GM12865 (cell line): ENCODE measurements at regions not wholly inside any gene's neighbourhood (a gene's known extent, or its start where the extent isn't known, plus 50 kb on each side); places are given as distances from the start of the nearest gene placed in this dataset.
"Not testable (repeated sequence)": the region's sequence is repeated elsewhere in the genome, so short reads cannot be mapped to it uniquely, and the experiment has no call there.

ENCODE experiments used
- DNase-seq: peaks from one replicate; pipeline ENCODE4 v3.0.0; 2010; ENCODE audit warnings: low read depth
- H3K4me3 ChIP-seq: 2 replicates; pipeline ENCODE4 v1.5.1; 2011; ENCODE audit warnings: mild to moderate bottlenecking, low read depth, low read length, control low read depth
- TF ChIP-seq, protein P1 (sequence below): IDR thresholded peaks from 2 replicates; pipeline ENCODE4 v1.5.1; 2011; ENCODE audit warnings: low read length, control low read depth, low read depth, inconsistent platforms; ENCODE audit not compliant: insufficient read depth; ENCODE audit errors: missing control alignments

DNA sequence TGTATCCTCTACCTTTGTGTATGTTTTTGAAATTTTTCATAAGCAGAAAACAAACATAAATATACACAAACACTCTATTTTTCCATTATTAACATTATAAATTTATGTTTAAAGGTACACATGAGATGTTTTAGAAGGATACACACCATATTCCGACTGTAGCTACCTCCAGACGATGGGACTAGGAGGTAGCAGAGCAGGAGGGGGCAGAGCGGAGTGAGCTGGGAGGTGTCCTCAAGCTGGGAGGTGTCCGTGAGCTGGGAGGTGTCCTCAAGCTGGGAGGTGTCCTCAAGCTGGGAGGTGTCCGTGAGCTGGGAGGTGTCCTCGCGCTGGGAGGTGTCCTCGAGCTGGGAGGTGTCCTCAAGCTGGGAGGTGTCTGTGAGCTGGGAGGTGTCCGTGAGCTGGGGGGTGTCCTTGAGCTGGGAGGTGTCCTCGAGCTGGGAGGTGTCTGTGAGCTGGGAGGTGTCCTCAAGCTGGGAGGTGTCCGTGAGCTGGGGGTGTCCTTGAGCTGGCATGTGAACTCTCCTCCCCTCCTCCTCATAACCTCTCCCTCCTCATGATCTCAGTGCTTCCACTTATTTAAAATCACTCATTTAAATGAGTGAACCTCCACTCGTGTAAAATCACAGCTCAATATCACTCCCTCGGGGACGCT lies 346.9 kb upstream of the SFSWAP start:
- no peak for DNase-seq
- H3K4me3 ChIP-seq = no peak overlapping the region
- TF ChIP-seq, protein P1, sequence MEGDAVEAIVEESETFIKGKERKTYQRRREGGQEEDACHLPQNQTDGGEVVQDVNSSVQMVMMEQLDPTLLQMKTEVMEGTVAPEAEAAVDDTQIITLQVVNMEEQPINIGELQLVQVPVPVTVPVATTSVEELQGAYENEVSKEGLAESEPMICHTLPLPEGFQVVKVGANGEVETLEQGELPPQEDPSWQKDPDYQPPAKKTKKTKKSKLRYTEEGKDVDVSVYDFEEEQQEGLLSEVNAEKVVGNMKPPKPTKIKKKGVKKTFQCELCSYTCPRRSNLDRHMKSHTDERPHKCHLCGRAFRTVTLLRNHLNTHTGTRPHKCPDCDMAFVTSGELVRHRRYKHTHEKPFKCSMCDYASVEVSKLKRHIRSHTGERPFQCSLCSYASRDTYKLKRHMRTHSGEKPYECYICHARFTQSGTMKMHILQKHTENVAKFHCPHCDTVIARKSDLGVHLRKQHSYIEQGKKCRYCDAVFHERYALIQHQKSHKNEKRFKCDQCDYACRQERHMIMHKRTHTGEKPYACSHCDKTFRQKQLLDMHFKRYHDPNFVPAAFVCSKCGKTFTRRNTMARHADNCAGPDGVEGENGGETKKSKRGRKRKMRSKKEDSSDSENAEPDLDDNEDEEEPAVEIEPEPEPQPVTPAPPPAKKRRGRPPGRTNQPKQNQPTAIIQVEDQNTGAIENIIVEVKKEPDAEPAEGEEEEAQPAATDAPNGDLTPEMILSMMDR = no peak

DNA sequence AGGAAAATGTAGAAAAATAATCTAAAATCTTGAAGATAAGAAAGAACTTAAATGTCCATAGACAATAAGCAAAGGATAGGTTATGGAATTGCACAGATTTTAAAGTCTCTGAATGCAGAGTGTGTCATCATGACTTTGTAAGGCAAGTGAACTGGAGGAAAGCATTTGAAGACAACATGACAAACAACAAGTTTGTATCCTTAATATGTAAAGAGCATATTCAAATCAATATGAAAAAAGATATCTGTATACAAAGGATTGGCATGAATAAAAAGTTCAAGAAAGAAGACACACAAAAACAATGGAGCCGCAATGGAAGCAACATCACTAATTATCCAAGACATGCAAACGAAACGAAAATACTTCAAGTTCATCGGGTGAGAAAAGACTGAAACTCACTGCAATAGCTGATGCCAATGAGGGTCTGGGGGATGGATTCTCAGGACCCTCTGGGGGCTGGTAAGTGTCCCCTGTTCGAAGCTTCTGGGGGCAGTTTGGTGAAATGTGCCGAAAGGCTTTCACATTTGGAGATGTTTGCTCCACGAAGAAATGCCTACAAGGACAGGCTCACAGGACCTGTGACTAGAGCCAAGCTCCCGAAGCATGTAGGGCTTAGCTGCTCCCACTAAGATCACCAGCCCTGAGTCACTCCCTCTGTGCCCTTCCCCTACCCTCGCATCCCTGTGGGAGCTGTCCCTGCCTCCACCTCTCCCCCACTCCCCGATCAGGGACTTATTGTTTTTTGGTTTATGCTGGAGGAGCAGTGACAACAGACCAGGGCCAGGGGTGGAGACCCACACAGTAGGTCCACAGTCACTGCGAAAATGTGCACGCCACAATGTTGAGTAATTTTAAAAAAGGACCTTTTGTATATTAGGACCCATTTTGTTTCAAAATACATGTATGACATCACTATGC lies 345.7 kb upstream of the SFSWAP start:
- TF ChIP-seq, protein P1 = no peak
- DNase-seq = no peak
- H3K4me3 ChIP-seq = no peak overlapping the region

GRCh38 chr12:131365821-131366260 lies 345.0 kb upstream of the SFSWAP start:
- H3K4me3 ChIP-seq = no peak overlapping the region
- no peak for DNase-seq
- TF ChIP-seq, protein P1 = no peak

GRCh38 chr12:131366261-131366871 lies 344.5 kb upstream of the SFSWAP start:
- DNase-seq = no peak
- TF ChIP-seq, protein P1 = no peak
- H3K4me3 ChIP-seq = no peak overlapping the region

DNA sequence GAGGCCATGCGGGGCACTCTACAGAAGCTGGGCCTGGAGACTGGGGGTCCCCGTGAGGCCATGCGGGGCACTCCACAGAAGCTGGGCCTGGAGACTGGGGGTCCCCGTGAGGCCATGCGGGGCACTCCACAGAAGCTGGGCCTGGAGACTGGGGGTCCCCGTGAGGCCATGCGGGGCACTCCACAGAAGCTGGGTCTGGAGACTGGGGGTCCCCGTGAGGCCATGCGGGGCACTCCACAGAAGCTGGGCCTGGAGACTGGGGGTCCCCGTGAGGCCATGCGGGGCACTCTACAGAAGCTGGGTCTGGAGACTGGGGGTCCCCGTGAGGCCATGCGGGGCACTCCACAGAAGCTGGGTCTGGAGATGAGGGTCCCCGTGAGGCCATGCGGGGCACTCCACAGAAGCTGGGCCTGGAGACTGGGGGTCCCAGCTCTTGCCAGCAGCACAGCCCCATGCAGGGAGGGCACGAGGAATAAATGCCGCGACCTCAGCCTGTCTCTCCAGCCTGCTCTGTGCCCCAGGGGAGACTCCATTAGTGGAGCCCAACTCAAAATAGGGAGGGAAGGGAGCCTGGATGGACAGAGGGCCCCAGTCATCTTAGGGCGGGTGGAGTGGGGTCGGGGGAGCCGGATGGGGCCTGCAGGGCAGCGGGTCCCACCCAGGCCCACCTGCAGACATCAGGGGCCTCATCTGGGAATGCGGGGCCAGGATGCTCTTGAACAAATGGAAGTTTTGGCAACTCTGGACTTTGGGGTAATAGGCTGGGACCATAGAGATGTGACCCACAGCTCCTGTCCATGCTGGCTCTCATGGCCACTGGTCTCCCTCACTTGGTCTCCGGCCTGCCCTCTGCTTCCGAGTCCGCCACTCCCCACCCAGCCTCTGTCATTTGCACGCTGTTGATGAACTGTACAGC lies 343.6 kb upstream of the SFSWAP start:
- not testable (repeated sequence) for DNase-seq, H3K4me3 ChIP-seq

DNA sequence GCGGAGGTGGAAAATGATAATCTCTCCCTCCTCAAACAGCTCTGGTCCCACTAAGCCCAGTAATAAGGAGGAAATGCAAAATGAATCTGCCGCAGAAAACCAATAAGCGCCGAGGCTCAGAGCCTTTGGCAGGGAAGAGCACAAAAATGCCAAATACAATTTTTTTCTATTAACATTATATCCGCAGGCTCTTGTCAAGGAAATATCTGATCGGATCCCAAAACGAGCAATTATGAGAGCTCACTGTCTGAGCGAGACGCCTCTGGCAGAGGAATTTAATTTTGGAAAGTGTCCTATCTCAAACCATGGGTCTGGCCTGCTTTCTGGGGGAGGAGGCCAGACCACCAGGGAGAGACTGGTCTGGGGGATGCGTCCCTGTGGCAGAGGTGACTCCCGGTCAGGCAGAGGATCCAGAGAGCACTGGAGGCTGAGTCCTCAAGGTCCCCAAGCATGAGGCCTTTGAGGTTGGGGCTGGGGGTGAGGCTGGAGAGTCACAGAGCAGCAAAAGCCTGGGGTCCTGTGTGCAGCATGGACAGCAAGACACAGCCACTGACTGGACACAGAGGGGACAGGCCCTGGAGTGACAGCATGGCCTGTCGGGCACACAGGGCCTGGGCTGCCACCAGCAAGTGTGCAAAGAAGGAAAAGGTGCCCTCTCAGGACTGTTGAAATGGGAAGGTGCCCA lies 342.8 kb upstream of the SFSWAP start:
- TF ChIP-seq, protein P1 = no peak
- no peak overlapping the region for H3K4me3 ChIP-seq
- no peak for DNase-seq
